Activated B cell treated with CpG ODN at 0.5 μM for 24 hours (primary cell): ENCODE measurements at regions not wholly inside any gene's neighbourhood (a gene's known extent, or its start where the extent isn't known, plus 50 kb on each side); places are given as distances from the start of the nearest gene placed in this dataset.

ENCODE experiments used
- ATAC-seq: fragments of 200-7000 bp; cut with Tn5 transposase; one replicate; pipeline ENCODE4 v1.10.0; 2021; ENCODE audit warnings: low read depth, mild to moderate bottlenecking, moderate library complexity
- CTCF ChIA-PET: fragments of 350-600 bp; sonication (Branson Sonifier 250); formaldehyde crosslinking; loops from one replicate; lab custom pipeline; 2021; ENCODE audit warnings: antibody characterized with exemption; lab: Charles Lee
- POLR2A ChIA-PET: fragments of 350-600 bp; sonication (Branson Sonifier 250); formaldehyde crosslinking; loops from one replicate; lab custom pipeline; 2021; ENCODE audit warnings: antibody characterized with exemption; lab: Charles Lee
- DNase-seq: peaks from one replicate; pipeline ENCODE4 v3.0.0; 2022
- H3K27ac Mint-ChIP-seq: one replicate; pipeline ENCODE4 v1.8.0; 2020; ENCODE audit warnings: mixed read lengths
- H3K27me3 Mint-ChIP-seq: one replicate; pipeline ENCODE4 v1.8.0; 2021; ENCODE audit warnings: mixed read lengths
- H3K36me3 Mint-ChIP-seq: one replicate; pipeline ENCODE4 v1.8.0; 2021; ENCODE audit warnings: low read depth, mixed read lengths
- H3K4me1 Mint-ChIP-seq: one replicate; pipeline ENCODE4 v1.8.0; 2021; ENCODE audit warnings: mixed read lengths
- H3K4me3 Mint-ChIP-seq: one replicate; pipeline ENCODE4 v1.8.0; 2020; ENCODE audit warnings: mild to moderate bottlenecking, mixed read lengths
- H3K9me3 Mint-ChIP-seq: one replicate; pipeline ENCODE4 v1.8.0; 2020; ENCODE audit warnings: mixed read lengths
- CTCF ChIP-seq: fragments of 200-600 bp; IDR thresholded peaks from one replicate; pipeline ENCODE4 v1.8.0; 2022; ENCODE audit warnings: antibody characterized with exemption, mild to moderate bottlenecking
- intact Hi-C: fragments of 100-400 bp; cut with micrococcal nuclease; formaldehyde crosslinking; loops from one replicate; pipeline ENCODE4 v1.15.1; 2024

- ATAC-seq: no peak
- no peak for DNase-seq
- H3K36me3 Mint-ChIP-seq: no peaks in the 10 kb centered on the region
- no peak overlapping the region for H3K27ac Mint-ChIP-seq
- H3K27me3 Mint-ChIP-seq: no peaks in the 10 kb centered on the region
- no peaks in the 10 kb centered on the region for H3K4me1 Mint-ChIP-seq
- no peaks in the 10 kb centered on the region for H3K9me3 Mint-ChIP-seq
- POLR2A ChIA-PET: no interaction called here
- no peak overlapping the region for H3K4me3 Mint-ChIP-seq
- intact Hi-C loops: no loop called here
- CTCF ChIA-PET: no interaction called here
- TF ChIP-seq CTCF: no peak
Measured at GRCh38 chr22:23007823-23008222, 62.5 kb upstream of the GNAZ start.

- DNase-seq (no peak), ATAC-seq (no peak)
- no peak overlapping the region for H3K4me3 Mint-ChIP-seq
- H3K27me3 Mint-ChIP-seq: no peaks in the 10 kb centered on the region
- ChIA-PET CTCF (no interaction called here), POLR2A (no interaction called here)
- H3K4me1 Mint-ChIP-seq: no peaks in the 10 kb centered on the region
- TF ChIP-seq CTCF: no peak
- no peaks in the 10 kb centered on the region for H3K36me3 Mint-ChIP-seq
- intact Hi-C loops: no loop called here
- H3K9me3 Mint-ChIP-seq: no peaks in the 10 kb centered on the region
- no peak overlapping the region for H3K27ac Mint-ChIP-seq
Measured at GRCh38 chr22:23008896-23009295, 61.4 kb upstream of the GNAZ start.
